ENCODE measurements at regions not wholly inside any gene's neighbourhood (a gene's known extent, or its start where the extent isn't known, plus 50 kb on each side); places are given as distances from the start of the nearest gene placed in this dataset.
"Not testable (repeated sequence)": the region's sequence is repeated elsewhere in the genome, so short reads cannot be mapped to it uniquely, and the experiment has no call there.

DNA sequence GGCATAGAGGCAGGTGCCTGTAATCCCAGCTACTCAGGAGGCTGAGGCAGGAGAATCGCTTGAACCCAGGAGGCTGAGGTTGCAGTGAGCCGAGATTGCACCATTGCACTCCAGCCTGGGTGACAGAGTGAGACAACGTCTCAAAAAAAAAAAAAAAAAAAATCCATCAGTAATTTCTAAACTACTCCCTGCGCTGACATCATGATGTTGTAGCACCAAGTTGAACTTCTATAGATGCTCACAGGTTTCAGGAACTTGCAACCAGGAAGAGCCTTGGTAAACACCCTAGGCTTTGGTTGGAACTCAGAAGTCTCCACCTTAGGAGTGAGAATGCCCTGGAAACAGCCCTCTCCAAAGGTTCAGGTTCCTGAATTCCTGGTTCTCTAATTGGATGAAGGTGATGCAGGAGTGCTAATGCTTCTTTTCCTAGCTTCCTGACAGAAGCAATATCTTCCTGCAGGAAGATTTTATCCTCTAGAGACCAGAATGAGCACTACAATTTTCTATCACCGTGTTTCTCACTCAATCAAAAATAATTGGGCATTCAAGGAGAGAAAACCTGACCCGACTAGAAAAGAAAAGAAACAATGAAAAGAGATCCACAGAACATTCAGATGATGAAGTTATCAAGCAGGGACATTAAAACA is 469.6 kb downstream of the GADD45G start:
- H2AFZ ChIP-seq (ENCODE audit: low read depth, low read length, severe bottlenecking), result no peak overlapping the region
- no peaks in the 10 kb centered on the region for H3F3A ChIP-seq (ENCODE audit: insufficient read depth)
- no peaks in the 10 kb centered on the region for H4K20me1 ChIP-seq (ENCODE audit: low read depth, low read length)
- H3K9ac ChIP-seq (ENCODE audit: low read length), result no peak overlapping the region
- H3K27me3 ChIP-seq (ENCODE audit: low read length), result no peaks in the 10 kb centered on the region
- H3K27ac ChIP-seq (ENCODE audit: low read depth, low read length), result no peak overlapping the region
- no peaks in the 10 kb centered on the region for H3K9me3 ChIP-seq (ENCODE audit: insufficient read depth, low read length)
- no peaks in the 10 kb centered on the region for H3K36me3 ChIP-seq (ENCODE audit: low read length)
- H3K79me2 ChIP-seq (ENCODE audit: insufficient read depth, low read length), result no peaks in the 10 kb centered on the region
- no peaks in the 10 kb centered on the region for H3K9me2 ChIP-seq (replicated peaks; ENCODE audit: insufficient read depth, low read length)
- no peak overlapping the region for H3K4me2 ChIP-seq (ENCODE audit: low read depth, low read length, poor library complexity, severe bottlenecking)
- TF ChIP-seq, protein P1, sequence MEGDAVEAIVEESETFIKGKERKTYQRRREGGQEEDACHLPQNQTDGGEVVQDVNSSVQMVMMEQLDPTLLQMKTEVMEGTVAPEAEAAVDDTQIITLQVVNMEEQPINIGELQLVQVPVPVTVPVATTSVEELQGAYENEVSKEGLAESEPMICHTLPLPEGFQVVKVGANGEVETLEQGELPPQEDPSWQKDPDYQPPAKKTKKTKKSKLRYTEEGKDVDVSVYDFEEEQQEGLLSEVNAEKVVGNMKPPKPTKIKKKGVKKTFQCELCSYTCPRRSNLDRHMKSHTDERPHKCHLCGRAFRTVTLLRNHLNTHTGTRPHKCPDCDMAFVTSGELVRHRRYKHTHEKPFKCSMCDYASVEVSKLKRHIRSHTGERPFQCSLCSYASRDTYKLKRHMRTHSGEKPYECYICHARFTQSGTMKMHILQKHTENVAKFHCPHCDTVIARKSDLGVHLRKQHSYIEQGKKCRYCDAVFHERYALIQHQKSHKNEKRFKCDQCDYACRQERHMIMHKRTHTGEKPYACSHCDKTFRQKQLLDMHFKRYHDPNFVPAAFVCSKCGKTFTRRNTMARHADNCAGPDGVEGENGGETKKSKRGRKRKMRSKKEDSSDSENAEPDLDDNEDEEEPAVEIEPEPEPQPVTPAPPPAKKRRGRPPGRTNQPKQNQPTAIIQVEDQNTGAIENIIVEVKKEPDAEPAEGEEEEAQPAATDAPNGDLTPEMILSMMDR (IDR thresholded peaks at IDR 0.05; ENCODE audit: insufficient read depth, low read length, poor library complexity, severe bottlenecking), result no peak
- no peak for TF ChIP-seq EZH2phosphoT487 (conservative IDR thresholded peaks at IDR 0.05; ENCODE audit: low read length)
- H3K4me3 ChIP-seq (ENCODE audit: insufficient read depth, low read length, poor library complexity, severe bottlenecking), result no peak overlapping the region

DNA sequence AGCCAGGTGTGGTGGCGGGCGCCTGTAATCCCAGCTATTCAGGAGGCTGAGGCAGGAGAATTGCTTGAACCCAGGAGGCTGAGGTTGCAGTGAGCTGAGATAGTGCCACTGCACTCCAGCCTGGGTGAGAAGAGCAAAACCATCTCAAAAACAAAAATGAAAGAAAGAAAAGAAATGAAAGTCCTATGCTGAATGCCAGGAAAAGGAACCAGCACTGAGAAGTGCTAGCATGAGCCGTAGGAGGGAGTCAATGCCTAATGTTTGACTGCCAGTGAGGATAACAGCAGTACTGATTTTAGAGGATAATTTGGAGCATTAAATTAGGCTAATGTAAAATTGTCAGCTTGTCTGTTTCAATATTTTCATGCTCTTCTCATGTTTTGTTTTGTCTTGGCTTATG is 472.8 kb downstream of the GADD45G start:
- not testable (repeated sequence) for H3K4me3 ChIP-seq (ENCODE audit: insufficient read depth, low read length, poor library complexity, severe bottlenecking); H3K36me3 ChIP-seq (ENCODE audit: low read length); H2AFZ ChIP-seq (ENCODE audit: low read depth, low read length, severe bottlenecking); H3K27me3 ChIP-seq (ENCODE audit: low read length); H3K9ac ChIP-seq (ENCODE audit: low read length); H3K4me2 ChIP-seq (ENCODE audit: low read depth, low read length, poor library complexity, severe bottlenecking); H3K9me2 ChIP-seq (replicated peaks; ENCODE audit: insufficient read depth, low read length); H3K79me2 ChIP-seq (ENCODE audit: insufficient read depth, low read length); H4K20me1 ChIP-seq (ENCODE audit: low read depth, low read length); H3K9me3 ChIP-seq (ENCODE audit: insufficient read depth, low read length); H3K27ac ChIP-seq (ENCODE audit: low read depth, low read length); H3F3A ChIP-seq (ENCODE audit: insufficient read depth)

DNA sequence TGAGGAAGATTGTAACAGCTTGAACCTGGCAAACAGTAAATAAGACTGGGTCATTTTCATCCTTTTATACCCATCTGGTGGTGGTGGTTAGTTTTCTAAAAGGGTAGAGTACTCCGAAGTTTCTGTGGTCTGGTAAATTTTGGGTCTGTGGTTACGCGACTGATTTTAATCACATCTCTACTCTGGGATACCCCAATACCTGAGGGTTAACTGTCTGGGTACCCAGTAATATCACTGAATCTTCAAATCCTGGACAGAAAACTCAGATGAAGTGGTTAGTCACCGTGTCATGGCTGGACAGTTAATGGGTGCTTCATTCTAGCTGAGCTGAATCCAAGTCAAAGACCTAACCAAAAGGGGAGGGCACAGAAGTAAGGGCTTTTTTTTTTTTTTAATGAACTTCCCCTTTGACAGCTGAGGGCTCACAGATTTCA is 474.2 kb downstream of the GADD45G start:
- Histone ChIP-seq H3K27me3 (ENCODE audit: low read length) (no peaks in the 10 kb centered on the region), H3K9me3 (ENCODE audit: insufficient read depth, low read length) (no peaks in the 10 kb centered on the region), H3K27ac (ENCODE audit: low read depth, low read length) (no peak overlapping the region), H2AFZ (ENCODE audit: low read depth, low read length, severe bottlenecking) (no peak overlapping the region), H3F3A (ENCODE audit: insufficient read depth) (no peaks in the 10 kb centered on the region), H3K79me2 (ENCODE audit: insufficient read depth, low read length) (no peaks in the 10 kb centered on the region), H3K9ac (ENCODE audit: low read length) (no peak overlapping the region), H3K4me2 (ENCODE audit: low read depth, low read length, poor library complexity, severe bottlenecking) (no peak overlapping the region), H4K20me1 (ENCODE audit: low read depth, low read length) (no peaks in the 10 kb centered on the region), H3K9me2 (replicated peaks; ENCODE audit: insufficient read depth, low read length) (no peaks in the 10 kb centered on the region), H3K36me3 (ENCODE audit: low read length) (no peaks in the 10 kb centered on the region), H3K4me3 (ENCODE audit: insufficient read depth, low read length, poor library complexity, severe bottlenecking) (no peak overlapping the region)
- TF ChIP-seq EZH2phosphoT487 (conservative IDR thresholded peaks at IDR 0.05; ENCODE audit: low read length), result no peak
- TF ChIP-seq, protein P1 (IDR thresholded peaks at IDR 0.05; ENCODE audit: insufficient read depth, low read length, poor library complexity, severe bottlenecking), result no peak

DNA sequence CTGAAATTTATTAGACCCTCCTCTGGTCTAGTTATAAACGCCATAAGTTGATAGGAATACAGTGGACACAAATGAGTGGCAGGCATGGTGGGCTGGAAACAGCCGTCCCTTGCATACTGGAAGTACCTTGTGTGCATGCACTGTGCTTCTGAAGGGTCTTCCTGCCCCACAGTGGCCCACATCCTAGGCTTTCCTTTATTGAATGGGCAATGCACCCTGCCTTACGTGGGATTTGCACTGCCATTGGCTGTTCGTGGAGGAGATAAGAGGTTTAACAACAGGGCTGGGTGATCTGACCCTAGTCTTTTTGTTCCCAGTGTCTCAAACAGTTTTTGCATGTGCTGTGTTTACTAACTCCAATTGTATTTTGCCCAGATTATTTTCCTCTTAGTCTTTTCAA is 480.8 kb downstream of the GADD45G start:
- no peak overlapping the region for H2AFZ ChIP-seq (ENCODE audit: low read depth, low read length, severe bottlenecking)
- no peaks in the 10 kb centered on the region for H3K9me3 ChIP-seq (ENCODE audit: insufficient read depth, low read length)
- H4K20me1 ChIP-seq (ENCODE audit: low read depth, low read length), result no peaks in the 10 kb centered on the region
- no peaks in the 10 kb centered on the region for H3F3A ChIP-seq (ENCODE audit: insufficient read depth)
- H3K4me3 ChIP-seq (ENCODE audit: insufficient read depth, low read length, poor library complexity, severe bottlenecking), result no peak overlapping the region
- no peaks in the 10 kb centered on the region for H3K9me2 ChIP-seq (replicated peaks; ENCODE audit: insufficient read depth, low read length)
- no peaks in the 10 kb centered on the region for H3K36me3 ChIP-seq (ENCODE audit: low read length)
- H3K4me2 ChIP-seq (ENCODE audit: low read depth, low read length, poor library complexity, severe bottlenecking), result no peak overlapping the region
- H3K27ac ChIP-seq (ENCODE audit: low read depth, low read length), result no peak overlapping the region
- TF ChIP-seq, protein P1 (IDR thresholded peaks at IDR 0.05; ENCODE audit: insufficient read depth, low read length, poor library complexity, severe bottlenecking), result no peak
- TF ChIP-seq EZH2phosphoT487 (conservative IDR thresholded peaks at IDR 0.05; ENCODE audit: low read length), result no peak
- no peak overlapping the region for H3K9ac ChIP-seq (ENCODE audit: low read length)
- no peaks in the 10 kb centered on the region for H3K27me3 ChIP-seq (ENCODE audit: low read length)
- H3K79me2 ChIP-seq (ENCODE audit: insufficient read depth, low read length), result no peaks in the 10 kb centered on the region

Measured in SU-DHL-6 (cell line).